GM18951 (cell line): ENCODE measurements at regions not wholly inside any gene's neighbourhood (a gene's known extent, or its start where the extent isn't known, plus 50 kb on each side); places are given as distances from the start of the nearest gene placed in this dataset.

Experiments used
- POLR2A ChIP-seq: IDR thresholded peaks from 4 replicates; pipeline ENCODE4 v1.6.1; 2011; ENCODE audit warnings: mild to moderate bottlenecking; ENCODE audit not compliant: insufficient read length, insufficient read depth; ENCODE audit errors: extremely low read depth
- in situ Hi-C: fragments of 300-500 bp; cut with MboI; formaldehyde crosslinking; loops from one replicate; pipeline ENCODE4 v1.12.0; 2022; ENCODE audit warnings: low sequenced_read_pairs, mixed read lengths, inconsistent platforms; ENCODE audit not compliant: unreplicated experiment

DNA sequence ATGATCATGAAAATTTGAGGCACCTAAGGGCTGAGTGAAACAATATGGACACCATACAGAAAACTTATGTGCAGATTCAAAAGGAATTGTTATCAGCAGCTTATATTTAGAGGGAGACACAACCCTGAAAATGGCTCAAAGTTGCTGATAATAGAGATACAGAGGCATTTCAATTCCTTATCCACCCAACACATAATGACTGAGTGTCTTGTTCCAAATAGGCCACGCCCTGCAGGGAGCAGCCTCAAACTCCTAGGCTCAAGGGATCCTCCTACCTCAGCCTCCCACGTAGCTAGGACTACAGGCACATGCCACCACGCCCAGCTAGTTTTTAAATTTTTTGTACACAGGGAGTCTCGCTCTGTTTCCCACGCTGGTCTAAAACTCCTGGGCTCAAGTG is 79.0 kb downstream of the LBH start:
- no peak for TF ChIP-seq POLR2A
- in situ Hi-C loops = no loop called here

DNA sequence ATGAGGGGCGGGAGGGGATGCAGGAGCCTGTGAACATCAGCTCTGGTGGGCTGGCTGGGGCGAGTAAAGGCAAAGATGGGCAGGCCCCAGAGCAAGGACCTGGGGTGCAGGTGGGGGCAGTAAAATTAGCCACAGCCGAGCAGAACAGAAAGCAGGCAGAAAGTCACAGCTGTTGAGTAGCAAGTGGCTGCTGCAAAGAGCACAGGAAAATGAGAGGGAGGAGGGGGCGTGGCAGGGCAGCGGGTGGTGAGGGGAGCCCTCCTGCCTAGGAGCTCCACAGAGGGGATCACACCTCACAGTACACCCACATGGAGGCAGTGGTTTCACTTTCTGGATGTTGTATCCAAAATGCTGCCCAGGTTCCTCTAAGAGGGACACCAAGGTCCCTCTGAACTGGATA is 79.6 kb downstream of the LBH start:
- no peak for TF ChIP-seq POLR2A
- in situ Hi-C loops = no loop called here

DNA sequence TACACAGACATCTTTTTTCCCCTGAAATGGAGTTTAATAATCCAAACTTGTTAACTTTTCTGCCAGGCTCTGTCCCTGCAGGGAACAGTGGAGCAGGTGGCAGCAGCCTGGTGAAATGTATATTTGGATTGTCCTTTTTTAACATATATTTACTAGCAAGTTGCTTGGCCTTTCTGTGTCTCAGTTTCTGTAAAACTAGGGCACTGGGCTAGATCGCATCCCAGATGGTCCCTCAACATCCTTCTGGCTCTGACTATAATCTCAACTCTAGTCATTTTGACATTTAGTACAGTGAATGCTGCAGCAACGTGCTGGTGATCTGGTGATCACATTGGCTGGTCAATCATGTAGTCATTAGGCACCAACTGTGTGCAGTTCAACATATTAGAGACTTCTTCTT is 80.4 kb downstream of the LBH start:
- in situ Hi-C loops = no loop called here
- no peak for TF ChIP-seq POLR2A

DNA sequence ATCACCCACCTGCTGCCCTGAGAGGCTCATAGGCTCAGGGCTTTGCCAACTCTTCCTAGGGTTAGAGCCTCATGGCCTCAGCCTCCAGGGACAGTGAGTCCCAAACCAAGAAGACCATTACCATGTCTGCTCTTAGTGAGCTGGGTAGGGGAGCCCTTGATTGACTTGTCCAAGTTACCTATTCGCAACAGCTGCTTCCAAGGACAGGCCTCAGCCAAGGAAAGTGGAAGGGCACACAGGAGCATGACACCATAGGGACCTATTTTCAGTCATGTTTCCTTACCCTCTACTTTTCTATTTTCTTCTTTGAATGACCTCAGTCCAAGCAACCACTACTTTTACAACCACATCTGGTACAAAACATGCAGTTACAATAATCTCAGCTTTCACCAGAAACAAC is 81.6 kb downstream of the LBH start:
- in situ Hi-C loops = no loop called here
- no peak for TF ChIP-seq POLR2A

DNA sequence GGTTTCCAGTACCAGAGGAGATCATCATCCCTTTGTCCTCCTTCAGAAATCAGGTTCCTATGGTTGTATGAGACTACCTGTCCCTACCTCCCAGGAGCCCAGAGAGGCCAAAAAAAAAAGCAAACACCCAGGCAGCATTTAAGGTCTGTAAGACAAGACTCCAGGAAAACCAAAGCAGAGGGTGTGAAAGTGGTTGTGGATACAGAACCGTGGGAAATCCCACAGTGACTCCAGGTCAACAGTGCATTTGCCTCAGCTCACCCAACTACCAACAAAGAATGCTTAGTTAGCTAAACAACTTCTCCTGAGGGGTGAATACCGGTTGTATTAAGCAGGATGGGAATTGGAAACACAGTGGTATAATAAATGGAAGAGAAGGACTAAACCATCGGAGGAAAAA is 83.6 kb downstream of the LBH start:
- no peak for TF ChIP-seq POLR2A
- in situ Hi-C loops = no loop called here

DNA sequence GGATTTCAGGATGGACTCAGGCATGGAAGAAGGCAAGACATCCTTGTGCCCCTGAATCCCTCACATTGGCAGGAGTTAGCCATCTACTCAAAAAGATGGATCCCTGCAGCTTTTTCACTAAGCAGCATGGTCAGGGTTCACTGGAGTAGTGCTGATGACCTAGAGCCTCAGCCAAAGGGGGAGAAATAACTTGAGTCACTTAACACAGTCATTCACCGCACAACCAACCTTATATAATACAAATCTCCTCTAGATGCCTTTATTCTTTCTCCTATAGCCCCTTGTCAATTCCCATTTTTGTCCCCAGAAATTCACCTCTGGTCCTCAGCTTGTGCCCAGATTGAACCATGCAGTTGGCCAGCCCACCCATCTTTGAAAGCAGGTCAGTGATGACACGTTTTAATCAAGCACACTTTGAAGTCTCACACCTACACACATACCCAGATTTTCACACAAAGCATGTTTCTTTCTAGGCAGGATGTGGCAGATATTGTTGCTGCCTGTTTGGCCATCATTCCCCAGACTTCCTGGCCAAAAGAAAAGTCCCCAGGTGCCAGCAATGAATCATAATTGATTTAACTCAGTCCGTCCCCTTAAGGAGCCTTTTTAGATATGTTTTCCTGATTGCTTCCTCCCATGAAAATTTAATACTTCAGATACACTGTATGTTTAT is 84.2 kb downstream of the LBH start:
- in situ Hi-C loops = no loop called here

DNA sequence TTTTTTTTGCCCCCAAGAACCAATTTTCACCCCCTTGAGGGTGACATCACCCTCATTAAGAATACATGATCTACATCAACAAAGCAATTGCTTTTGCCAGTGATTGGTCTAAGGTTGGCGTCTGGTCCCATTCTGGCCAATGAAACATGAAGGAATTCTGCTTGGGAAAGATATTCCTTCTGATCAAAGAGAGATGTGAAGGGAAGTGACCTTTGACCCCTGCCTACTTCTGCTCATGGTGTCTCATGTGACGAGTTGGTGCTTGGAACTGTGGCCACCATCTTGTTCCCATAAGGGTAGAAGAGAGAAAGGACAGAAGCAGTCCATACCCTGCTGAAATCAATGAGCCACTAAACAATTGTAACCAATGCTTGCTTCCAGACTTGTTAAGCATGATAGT is 85.1 kb downstream of the LBH start:
- TF ChIP-seq POLR2A = no peak
- in situ Hi-C loops = no loop called here

More for the DNA sequence above, 84.2 kb downstream of the LBH start:
- TF ChIP-seq POLR2A = no peak

DNA sequence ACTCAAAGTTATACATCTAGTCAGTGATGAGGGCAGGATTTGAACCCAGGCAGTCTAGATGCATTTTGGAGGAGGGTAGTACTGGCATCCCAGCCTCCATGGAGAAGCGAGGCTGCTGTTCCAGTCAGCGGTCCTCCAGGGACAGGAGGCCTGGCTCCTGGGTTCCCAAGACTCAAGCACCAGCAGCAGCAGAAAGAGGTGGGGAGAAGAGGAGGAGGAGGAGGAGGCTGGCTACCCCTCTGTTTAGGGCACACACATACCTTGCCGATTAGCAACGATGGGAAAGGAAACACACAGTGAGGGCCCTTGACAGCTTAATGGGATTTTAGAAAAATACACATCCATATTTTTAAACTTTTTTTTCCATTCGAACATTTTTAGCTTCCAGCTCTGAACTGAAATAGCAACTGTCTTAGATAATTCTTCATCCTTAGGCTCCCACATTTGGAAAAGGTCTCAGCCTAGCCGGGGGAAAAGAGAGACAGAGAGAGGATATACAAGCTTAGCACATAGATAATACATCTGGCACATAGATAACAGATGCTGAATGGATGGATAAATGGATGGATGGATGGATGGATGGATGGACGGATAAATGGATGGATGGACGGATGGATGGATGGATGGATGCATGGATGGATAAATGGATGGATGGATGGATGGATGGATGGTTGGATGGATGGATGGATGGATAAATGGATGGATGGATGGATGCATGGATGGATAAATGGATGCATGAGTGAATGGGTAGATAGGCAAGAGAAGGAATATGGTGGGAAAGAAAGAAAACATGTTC is 87.9 kb downstream of the LBH start:
- TF ChIP-seq POLR2A = no peak
- in situ Hi-C loops = no loop called here

DNA sequence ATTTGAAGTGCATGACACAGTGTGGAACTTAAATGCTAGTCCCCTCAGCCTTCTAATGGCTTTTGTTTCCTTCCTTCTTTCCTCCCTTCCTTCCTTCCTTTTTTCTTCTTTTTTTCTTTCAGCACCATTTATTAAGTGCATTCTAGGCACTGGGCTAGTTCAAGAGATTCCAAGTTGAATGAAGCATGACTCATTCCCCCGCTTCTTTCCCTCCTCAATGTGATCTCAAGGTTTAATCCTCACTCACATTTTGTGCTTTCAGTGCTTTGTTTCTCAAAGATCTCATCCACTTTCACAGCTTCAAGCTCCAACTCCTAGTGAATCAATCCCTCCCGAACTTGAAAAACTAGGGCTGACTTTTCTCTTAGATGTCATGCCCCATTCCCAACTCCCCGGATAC is 90.1 kb downstream of the LBH start:
- TF ChIP-seq POLR2A = no peak
- in situ Hi-C loops = no loop called here

DNA sequence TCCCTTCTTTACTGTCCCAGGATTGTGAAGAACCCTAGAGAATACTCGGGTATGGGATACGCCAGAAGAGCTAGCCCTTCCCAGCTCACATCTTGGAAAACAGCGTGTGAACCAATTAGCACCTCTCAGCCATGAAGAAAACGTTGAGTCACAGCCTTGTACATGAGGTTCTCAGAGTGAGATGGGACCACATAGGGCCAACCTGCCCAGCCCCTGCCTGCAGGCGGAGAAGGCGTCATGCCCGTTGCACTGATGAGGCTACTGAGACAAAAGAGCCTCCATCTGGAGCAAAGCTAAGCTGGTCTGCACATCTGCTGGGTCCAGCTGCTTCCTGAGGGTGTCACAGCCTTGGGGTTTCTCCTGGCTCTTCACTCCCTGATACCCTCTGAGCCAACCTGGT is 92.2 kb downstream of the LBH start:
- no peak for TF ChIP-seq POLR2A
- in situ Hi-C loops = no loop called here

DNA sequence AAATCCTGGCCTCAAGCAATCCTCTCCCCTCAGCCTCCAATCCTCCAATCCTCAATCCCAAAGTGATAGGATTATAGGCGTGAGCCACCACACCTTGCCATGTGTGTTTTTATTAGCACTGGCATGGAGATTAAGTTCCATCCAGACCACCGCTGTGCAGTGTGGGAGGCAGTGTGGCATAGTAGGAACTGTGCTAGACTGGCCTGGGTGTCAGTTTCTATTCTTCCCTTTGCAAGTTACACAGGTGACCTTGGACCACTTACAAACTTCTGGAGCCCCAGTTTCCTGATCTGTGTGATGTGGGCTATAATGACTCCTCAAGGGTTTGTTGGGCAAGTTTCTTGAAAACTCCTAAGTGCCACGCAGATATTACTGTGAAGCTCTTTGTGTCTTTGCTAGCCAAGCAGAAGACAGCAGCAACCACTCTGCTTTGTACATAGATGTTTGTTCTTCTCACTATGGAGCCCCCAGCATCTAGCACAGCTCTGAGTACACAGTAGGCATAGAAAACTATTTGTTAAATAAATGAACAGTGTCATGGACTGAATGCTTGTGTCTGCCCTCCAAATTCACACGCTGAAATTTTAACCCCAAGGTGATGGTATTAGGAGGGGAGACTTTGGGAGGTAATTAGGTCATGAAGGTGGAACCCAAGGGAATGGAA is 93.0 kb downstream of the LBH start:
- TF ChIP-seq POLR2A = no peak
- in situ Hi-C loops = no loop called here

DNA sequence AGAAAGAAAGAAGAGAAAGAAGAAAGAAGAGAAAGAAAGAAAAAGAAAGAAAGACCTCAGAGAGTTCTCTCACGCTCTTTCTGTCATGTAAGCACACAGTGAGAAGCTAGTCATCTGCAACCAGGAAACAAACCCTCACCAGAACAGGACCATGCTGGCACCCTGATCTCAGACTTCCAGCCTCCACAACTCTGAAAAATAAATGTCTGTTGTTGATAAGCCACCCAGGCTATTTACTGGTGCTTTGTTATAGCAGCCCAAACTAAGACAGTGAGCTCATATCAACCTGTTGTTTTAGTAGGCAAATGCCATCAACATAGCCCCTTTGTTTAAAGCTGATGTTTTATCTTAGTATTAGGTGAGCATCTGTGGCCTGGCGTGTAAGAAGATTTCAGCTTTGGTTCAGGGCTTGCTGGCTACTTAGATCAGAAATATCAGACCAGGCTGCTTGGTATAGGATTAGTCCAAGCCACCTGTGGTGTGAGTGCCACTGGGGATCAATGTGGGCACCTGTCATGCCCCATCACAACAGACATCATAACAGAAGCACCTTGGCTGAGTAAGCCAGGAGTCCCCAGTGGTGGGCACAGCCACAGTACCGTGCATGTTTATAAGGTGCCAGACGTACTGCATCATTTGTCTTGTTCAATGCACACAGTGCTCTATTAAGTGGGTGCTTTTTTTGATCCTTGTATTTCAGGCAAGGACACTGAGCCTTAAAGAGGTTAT is 94.4 kb downstream of the LBH start:
- no peak for TF ChIP-seq POLR2A
- in situ Hi-C loops = no loop called here

DNA sequence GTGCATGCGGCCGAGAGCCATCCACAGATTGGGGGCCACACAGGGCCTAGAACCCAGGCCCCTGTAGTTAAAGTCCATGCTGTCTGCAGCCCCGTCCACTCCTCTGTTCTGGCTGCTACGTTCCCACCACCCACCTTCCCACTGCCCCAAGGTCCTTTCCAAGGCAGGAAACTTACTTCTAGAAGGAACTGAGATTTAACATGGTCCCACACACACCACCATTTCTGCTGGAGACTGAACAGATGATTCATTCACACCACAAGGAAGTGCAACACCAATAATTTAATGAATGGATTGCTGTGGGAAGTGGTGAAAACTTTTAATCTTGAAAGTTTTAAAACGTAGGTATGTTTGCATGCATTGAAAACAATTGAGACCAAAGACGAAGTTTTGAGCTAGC is 95.2 kb downstream of the LBH start:
- in situ Hi-C loops = no loop called here

More for the DNA sequence above, 95.2 kb downstream of the LBH start:
- no peak for TF ChIP-seq POLR2A
